GM12892 (cell line): ENCODE measurements at regions not wholly inside any gene's neighbourhood (a gene's known extent, or its start where the extent isn't known, plus 50 kb on each side); places are given as distances from the start of the nearest gene placed in this dataset.

Experiments
- POLR2A ChIP-seq: IDR thresholded peaks from 2 replicates; pipeline ENCODE4 v1.6.1; 2011; ENCODE audit warnings: low read depth, low read length, control low read depth
- POLR2AphosphoS5 ChIP-seq: IDR thresholded peaks from 2 replicates; pipeline ENCODE4 v1.6.1; 2011; ENCODE audit warnings: low read depth, low read length, control low read depth

DNA sequence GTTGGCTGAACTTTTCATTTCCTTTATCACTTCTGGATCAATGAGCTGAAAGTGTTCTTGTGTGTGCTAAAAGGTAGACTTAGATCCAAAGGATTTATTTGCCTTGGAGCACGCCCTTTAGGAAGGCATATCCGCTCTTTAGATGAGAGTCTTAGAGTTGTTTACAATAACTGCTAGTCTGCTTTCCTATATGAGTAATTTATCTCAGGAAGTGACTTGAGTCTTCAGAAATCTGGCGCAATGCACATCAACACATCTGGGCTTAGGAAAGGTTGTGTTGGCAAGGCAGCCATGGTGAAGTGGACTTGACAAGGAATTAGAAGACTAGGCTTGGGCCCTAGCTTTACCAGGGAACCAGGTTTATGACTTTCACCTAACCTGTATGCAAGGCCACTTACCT, 204.1 kb upstream of the PTGFR start:
- TF ChIP-seq POLR2A, result no peak
- TF ChIP-seq POLR2AphosphoS5, result no peak
